ENCODE measurements at regions not wholly inside any gene's neighbourhood (a gene's known extent, or its start where the extent isn't known, plus 50 kb on each side); places are given as distances from the start of the nearest gene placed in this dataset.

GRCh38 chr21:28089599-28090441, 902.9 kb downstream of the LTN1 start:
- Histone ChIP-seq H3K4me3 (no peak overlapping the region), H3K9me3 (no peaks in the 10 kb centered on the region), H3K4me1 (no peaks in the 10 kb centered on the region), H3K27ac (peak overlapping the region in 1 of 5 donors; percentile 23), H3K36me3 (no peaks in the 10 kb centered on the region), H3K27me3 (no peaks in the 10 kb centered on the region)
- DNase-seq, result peak in 1 of 2 donors; percentile 50
- intact Hi-C loops (cut with DNase I; ENCODE audit: low total_unique reads), result no loop called here
- no peak for TF ChIP-seq CTCF (IDR thresholded peaks at IDR 0.05)
- TF ChIP-seq EP300 (IDR thresholded peaks at IDR 0.05), result no peak
- no peak for TF ChIP-seq POLR2AphosphoS5 (IDR thresholded peaks at IDR 0.05)
- TF ChIP-seq POLR2A (IDR thresholded peaks at IDR 0.05), result no peak
- 64 to 85% (median 84%) methylated on average over 11 of the region's 11 CpGs for WGBS, 5 donors

- H3K4me1 ChIP-seq, result no peaks in the 10 kb centered on the region
Observed at GRCh38 chr21:28086861-28087581, 905.7 kb downstream of the LTN1 start.

GRCh38 chr21:28084951-28085350, 907.7 kb downstream of the LTN1 start:
- H3K4me3 ChIP-seq, result no peak overlapping the region
- intact Hi-C loops (cut with DNase I; ENCODE audit: low total_unique reads), result no loop called here
- H3K36me3 ChIP-seq, result no peaks in the 10 kb centered on the region
- no peaks in the 10 kb centered on the region for H3K4me1 ChIP-seq
- no peak for DNase-seq
- WGBS, 5 donors, result 66 to 82% (median 74%) methylated on average over 2 of the region's 2 CpGs
- H3K9me3 ChIP-seq, result no peaks in the 10 kb centered on the region
- TF ChIP-seq EP300 (IDR thresholded peaks at IDR 0.05) (no peak), CTCF (IDR thresholded peaks at IDR 0.05) (no peak), POLR2AphosphoS5 (IDR thresholded peaks at IDR 0.05) (no peak), POLR2A (IDR thresholded peaks at IDR 0.05) (no peak)
- H3K27me3 ChIP-seq, result no peaks in the 10 kb centered on the region
- H3K27ac ChIP-seq, result no peak overlapping the region

More at GRCh38 chr21:28086861-28087581, 905.7 kb downstream of the LTN1 start:
- intact Hi-C loops (cut with DNase I; ENCODE audit: low total_unique reads), result no loop called here
- WGBS, 5 donors, result 92 to 96% (median 95%) methylated on average over 6 of the region's 6 CpGs
- Histone ChIP-seq H3K27me3 (no peaks in the 10 kb centered on the region), H3K27ac (no peak overlapping the region), H3K36me3 (no peaks in the 10 kb centered on the region), H3K4me3 (no peak overlapping the region), H3K9me3 (no peaks in the 10 kb centered on the region)
- DNase-seq, result no peak
- no peak for TF ChIP-seq CTCF (IDR thresholded peaks at IDR 0.05)
- TF ChIP-seq POLR2AphosphoS5 (IDR thresholded peaks at IDR 0.05), result no peak
- TF ChIP-seq POLR2A (IDR thresholded peaks at IDR 0.05), result no peak
- TF ChIP-seq EP300 (IDR thresholded peaks at IDR 0.05), result no peak

GRCh38 chr21:28083350-28083749, 909.3 kb downstream of the LTN1 start:
- Histone ChIP-seq H3K27ac (no peak overlapping the region), H3K9me3 (no peaks in the 10 kb centered on the region), H3K4me3 (no peak overlapping the region), H3K4me1 (no peaks in the 10 kb centered on the region), H3K36me3 (no peaks in the 10 kb centered on the region), H3K27me3 (no peaks in the 10 kb centered on the region)
- intact Hi-C loops (cut with DNase I; ENCODE audit: low total_unique reads), result no loop called here
- WGBS, 5 donors, result 81 to 93% (median 91%) methylated on average over 3 of the region's 3 CpGs
- no peak for DNase-seq
- TF ChIP-seq CTCF (IDR thresholded peaks at IDR 0.05), result no peak
- TF ChIP-seq EP300 (IDR thresholded peaks at IDR 0.05), result no peak
- TF ChIP-seq POLR2AphosphoS5 (IDR thresholded peaks at IDR 0.05), result no peak
- no peak for TF ChIP-seq POLR2A (IDR thresholded peaks at IDR 0.05)
